Esophagus squamous epithelium (tissue), 5 donors: ENCODE measurements at regions not wholly inside any gene's neighbourhood (a gene's known extent, or its start where the extent isn't known, plus 50 kb on each side); places are given as distances from the start of the nearest gene placed in this dataset.

Source experiments
- DNase-seq: peaks from one replicate; lab custom pipeline; 2025; lab: John Stamatoyannopoulos, UW
- H3K27ac ChIP-seq, 4 donors: fragments of 200-600 bp; sonication (generic); one replicate each; pipeline ENCODE4 v1.5.1; 2016 to 2019; ENCODE audit warnings: mild to moderate bottlenecking in 1 of 4
- H3K27me3 ChIP-seq, 4 donors: fragments of 200-600 bp; sonication (generic); 1 replicate in 3 of 4; 2 replicates in 1 of 4; pipeline versions ENCODE4 v1.5.1 to v1.6.0; 2017 to 2021; ENCODE audit warnings: antibody characterized with exemption in 1 of 4
- H3K36me3 ChIP-seq, 3 donors: fragments of 200-600 bp; sonication (generic); one replicate each; pipeline ENCODE4 v1.5.1; 2016 to 2019
- H3K4me1 ChIP-seq, 3 donors: fragments of 200-600 bp; sonication (generic); one replicate each; pipeline ENCODE4 v1.5.1; 2017 to 2019
- H3K4me3 ChIP-seq, 4 donors: fragments of 200-600 bp; sonication (generic); 1 replicate in 3 of 4; 2 replicates in 1 of 4; pipeline ENCODE4 v1.5.1; 2016 to 2019; ENCODE audit warnings: mild to moderate bottlenecking in 2 of 4, moderate library complexity in 1 of 4
- H3K9me3 ChIP-seq, 3 donors: fragments of 200-600 bp; sonication (generic); one replicate each; pipeline ENCODE4 v1.5.1; 2016 to 2019
- POLR2A ChIP-seq, 4 donors: fragments of 450-650 bp; IDR thresholded peaks; one replicate each; pipeline ENCODE4 v1.6.1; 2017; ENCODE audit warnings: antibody characterized with exemption in 4 of 4, mild to moderate bottlenecking in 4 of 4, moderate library complexity in 3 of 4
- WGBS, 2 donors: methylation state at CpG; one replicate each; pipeline ENCODE4 v1.1.5; 2018; 5-methylcytosine and 5-hydroxymethylcytosine counted together
- intact Hi-C: fragments of 100-400 bp; cut with DNase I; formaldehyde crosslinking; loops from one replicate; pipeline ENCODE4 v1.15.0; 2022
- TF ChIP-seq, protein P1 (sequence below), 6 experiments: fragments of 450-650 bp in 4 of 6; fragments of 200-600 bp in 2 of 6; sonication (generic) in 2 of 6; IDR thresholded peaks; one replicate each; pipeline ENCODE4 v1.5.1; 2016 to 2019; ENCODE audit warnings: antibody characterized with exemption in 6 of 6, mild to moderate bottlenecking in 4 of 6, moderate library complexity in 4 of 6
- donor health status: DM: yes; HTN: yes; CAD: no.

GRCh38 chr11:91698845-91699244, 525.8 kb upstream of the FAT3 start:
- WGBS, 2 donors = 39 to 50% methylated on average over 2 of the region's 2 CpGs
- Histone ChIP-seq H3K36me3 (no peaks in the 10 kb centered on the region), H3K4me3 (no peak overlapping the region), H3K9me3 (no peaks in the 10 kb centered on the region), H3K27me3 (no peaks in the 10 kb centered on the region), H3K27ac (no peak overlapping the region), H3K4me1 (no peaks in the 10 kb centered on the region)
- no peak for DNase-seq
- intact Hi-C loops = no loop called here
- TF ChIP-seq POLR2A (IDR thresholded peaks at IDR 0.05) = no peak
- TF ChIP-seq, protein P1, sequence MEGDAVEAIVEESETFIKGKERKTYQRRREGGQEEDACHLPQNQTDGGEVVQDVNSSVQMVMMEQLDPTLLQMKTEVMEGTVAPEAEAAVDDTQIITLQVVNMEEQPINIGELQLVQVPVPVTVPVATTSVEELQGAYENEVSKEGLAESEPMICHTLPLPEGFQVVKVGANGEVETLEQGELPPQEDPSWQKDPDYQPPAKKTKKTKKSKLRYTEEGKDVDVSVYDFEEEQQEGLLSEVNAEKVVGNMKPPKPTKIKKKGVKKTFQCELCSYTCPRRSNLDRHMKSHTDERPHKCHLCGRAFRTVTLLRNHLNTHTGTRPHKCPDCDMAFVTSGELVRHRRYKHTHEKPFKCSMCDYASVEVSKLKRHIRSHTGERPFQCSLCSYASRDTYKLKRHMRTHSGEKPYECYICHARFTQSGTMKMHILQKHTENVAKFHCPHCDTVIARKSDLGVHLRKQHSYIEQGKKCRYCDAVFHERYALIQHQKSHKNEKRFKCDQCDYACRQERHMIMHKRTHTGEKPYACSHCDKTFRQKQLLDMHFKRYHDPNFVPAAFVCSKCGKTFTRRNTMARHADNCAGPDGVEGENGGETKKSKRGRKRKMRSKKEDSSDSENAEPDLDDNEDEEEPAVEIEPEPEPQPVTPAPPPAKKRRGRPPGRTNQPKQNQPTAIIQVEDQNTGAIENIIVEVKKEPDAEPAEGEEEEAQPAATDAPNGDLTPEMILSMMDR (IDR thresholded peaks at IDR 0.05) = no peak

- no peaks in the 10 kb centered on the region for H3K36me3 ChIP-seq
- no peaks in the 10 kb centered on the region for H3K9me3 ChIP-seq
- H3K27ac ChIP-seq = no peak overlapping the region
- TF ChIP-seq POLR2A (IDR thresholded peaks at IDR 0.05) = no peak
- TF ChIP-seq, protein P1 (IDR thresholded peaks at IDR 0.05) = no peak
- no peaks in the 10 kb centered on the region for H3K27me3 ChIP-seq
- no peak overlapping the region for H3K4me3 ChIP-seq
- DNase-seq = no peak
- H3K4me1 ChIP-seq = no peaks in the 10 kb centered on the region
- intact Hi-C loops = no loop called here
- WGBS, 2 donors = 47 to 57% methylated on average over 1 of the region's 1 CpG
Measured at GRCh38 chr11:91694331-91694730, 530.3 kb upstream of the FAT3 start.

DNA sequence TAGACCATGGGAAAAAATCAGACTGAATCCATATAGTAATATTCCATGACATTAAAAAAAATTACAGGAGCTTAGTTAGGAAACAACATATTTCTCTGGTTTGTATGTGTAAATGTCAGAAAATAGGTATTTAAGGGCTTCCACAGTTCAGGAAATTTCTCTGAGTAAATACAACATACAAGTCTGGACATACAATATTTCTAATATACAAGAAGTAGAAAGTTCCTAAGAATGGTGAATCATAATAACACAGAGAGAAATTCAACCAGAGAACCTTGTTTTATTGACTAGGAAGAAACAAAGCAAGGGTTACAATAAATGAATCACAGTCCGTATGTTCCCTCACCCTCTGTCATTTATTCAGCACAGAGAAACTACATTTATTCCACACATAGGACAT, 532.7 kb upstream of the FAT3 start:
- intact Hi-C loops = no loop called here
- Histone ChIP-seq H3K27ac (no peak overlapping the region), H3K36me3 (no peaks in the 10 kb centered on the region), H3K27me3 (no peaks in the 10 kb centered on the region), H3K4me3 (no peak overlapping the region), H3K4me1 (no peaks in the 10 kb centered on the region), H3K9me3 (no peaks in the 10 kb centered on the region)
- TF ChIP-seq, protein P1 (IDR thresholded peaks at IDR 0.05) = no peak
- TF ChIP-seq POLR2A (IDR thresholded peaks at IDR 0.05) = no peak
- WGBS, 2 donors = 52 to 57% methylated on average over 1 of the region's 1 CpG
- no peak for DNase-seq

- intact Hi-C loops = no loop called here
- Histone ChIP-seq H3K27ac (no peak overlapping the region), H3K4me3 (no peak overlapping the region), H3K4me1 (no peaks in the 10 kb centered on the region), H3K27me3 (no peaks in the 10 kb centered on the region), H3K9me3 (no peaks in the 10 kb centered on the region), H3K36me3 (no peaks in the 10 kb centered on the region)
- WGBS, 2 donors = 80 to 83% methylated on average over 1 of the region's 1 CpG
- TF ChIP-seq, protein P1 (IDR thresholded peaks at IDR 0.05) = no peak
- TF ChIP-seq POLR2A (IDR thresholded peaks at IDR 0.05) = no peak
- DNase-seq = no peak
Measured at GRCh38 chr11:91688672-91689071, 535.9 kb upstream of the FAT3 start.

- H3K9me3 ChIP-seq = no peaks in the 10 kb centered on the region
- 69 to 77% methylated on average over 1 of the region's 1 CpG for WGBS, 2 donors
- TF ChIP-seq, protein P1 (IDR thresholded peaks at IDR 0.05) = no peak
- no peak for TF ChIP-seq POLR2A (IDR thresholded peaks at IDR 0.05)
- no peaks in the 10 kb centered on the region for H3K4me1 ChIP-seq
- no peak for DNase-seq
- no peaks in the 10 kb centered on the region for H3K27me3 ChIP-seq
- intact Hi-C loops = no loop called here
- H3K4me3 ChIP-seq = no peak overlapping the region
- H3K36me3 ChIP-seq = no peaks in the 10 kb centered on the region
- H3K27ac ChIP-seq = no peak overlapping the region
Measured at GRCh38 chr11:91686700-91687099, 537.9 kb upstream of the FAT3 start.
